ENCODE measurements at regions not wholly inside any gene's neighbourhood (a gene's known extent, or its start where the extent isn't known, plus 50 kb on each side); places are given as distances from the start of the nearest gene placed in this dataset.
"Not testable (repeated sequence)": the region's sequence is repeated elsewhere in the genome, so short reads cannot be mapped to it uniquely, and the experiment has no call there.

GRCh38 chr22:11627798-11628650 is 3900.0 kb upstream of the OR11H1 start:
- no peaks in the 10 kb centered on the region for H3K36me3 Mint-ChIP-seq
- ChIA-PET POLR2A (no interaction called here), CTCF (no interaction called here)
- Histone ChIP-seq H3K27me3 (replicated peaks in 1 of 2; ENCODE audit: control insufficient read depth in 2 of 2, extremely low read depth in 1 of 2, insufficient read depth in 2 of 2, low read length in 1 of 2) (peaks cover 0 to 3% of the 10 kb centered on the region in 2 experiments), H3K9me3 (no peaks in the 10 kb centered on the region), H3K27ac (ENCODE audit: low read length) (no peak overlapping the region), H3K4me3 (ENCODE audit: control insufficient read depth in 1 of 2, extremely low read depth in 1 of 2, low read length in 1 of 2) (peak overlapping the region in 1 of 2 donors; percentile 44), H3K4me1 (ENCODE audit: control insufficient read depth in 1 of 2, extremely low read depth in 1 of 2, insufficient read depth in 2 of 2, low read length in 2 of 2) (no peaks in the 10 kb centered on the region), H3K36me3 (ENCODE audit: control insufficient read depth in 2 of 2, extremely low read depth in 1 of 2, insufficient read depth in 1 of 2, low read length in 1 of 2) (no peaks in the 10 kb centered on the region)
- no peaks in the 10 kb centered on the region for H3K27me3 Mint-ChIP-seq
- H3K4me3 Mint-ChIP-seq = no peak overlapping the region
- H3K4me1 Mint-ChIP-seq = no peaks in the 10 kb centered on the region
- 92% methylated on average over 74 of the region's 74 CpGs for WGBS (ENCODE audit: insufficient coverage)
- DNase-seq (no peak), ATAC-seq (replicated peaks in 1 of 4) (no peak)
- no peak overlapping the region for H3K27ac Mint-ChIP-seq
- H3K9me3 Mint-ChIP-seq = peaks cover 20 to 35% (median 35%) of the 10 kb centered on the region in 3 donors

GRCh38 chr22:11628651-11629511 is 3899.1 kb upstream of the OR11H1 start:
- Histone ChIP-seq H3K36me3 (ENCODE audit: control insufficient read depth in 2 of 2, extremely low read depth in 1 of 2, insufficient read depth in 1 of 2, low read length in 1 of 2) (no peaks in the 10 kb centered on the region), H3K27ac (ENCODE audit: low read length) (no peak overlapping the region), H3K9me3 (no peaks in the 10 kb centered on the region), H3K4me1 (ENCODE audit: control insufficient read depth in 1 of 2, extremely low read depth in 1 of 2, insufficient read depth in 2 of 2, low read length in 2 of 2) (no peaks in the 10 kb centered on the region), H3K4me3 (ENCODE audit: control insufficient read depth in 1 of 2, extremely low read depth in 1 of 2, low read length in 1 of 2) (no peak overlapping the region), H3K27me3 (replicated peaks in 1 of 2; ENCODE audit: control insufficient read depth in 2 of 2, extremely low read depth in 1 of 2, insufficient read depth in 2 of 2, low read length in 1 of 2) (peaks cover 0 to 3% of the 10 kb centered on the region in 2 experiments)
- DNase-seq = no peak
- 89% methylated on average over 102 of the region's 102 CpGs for WGBS (ENCODE audit: insufficient coverage)
- CTCF ChIA-PET = no interaction called here
- H3K36me3 Mint-ChIP-seq = no peaks in the 10 kb centered on the region
- POLR2A ChIA-PET = no interaction called here
- H3K27me3 Mint-ChIP-seq = no peaks in the 10 kb centered on the region
- H3K27ac Mint-ChIP-seq = no peak overlapping the region
- no peak overlapping the region for H3K4me3 Mint-ChIP-seq
- peaks cover 20 to 35% (median 35%) of the 10 kb centered on the region in 3 donors for H3K9me3 Mint-ChIP-seq
- no peaks in the 10 kb centered on the region for H3K4me1 Mint-ChIP-seq
- peak in 1 of 4 experiments; percentile 30 for ATAC-seq (replicated peaks in 1 of 4)

GRCh38 chr22:11629661-11630385 is 3898.2 kb upstream of the OR11H1 start:
- 90% methylated on average over 35 of the region's 35 CpGs for WGBS (ENCODE audit: insufficient coverage)
- Histone ChIP-seq H3K27ac (ENCODE audit: low read length) (no peak overlapping the region), H3K4me3 (ENCODE audit: control insufficient read depth in 1 of 2, extremely low read depth in 1 of 2, low read length in 1 of 2) (peak overlapping the region in 1 of 2 donors; percentile 11), H3K9me3 (no peaks in the 10 kb centered on the region), H3K4me1 (ENCODE audit: control insufficient read depth in 1 of 2, extremely low read depth in 1 of 2, insufficient read depth in 2 of 2, low read length in 2 of 2) (no peaks in the 10 kb centered on the region), H3K36me3 (ENCODE audit: control insufficient read depth in 2 of 2, extremely low read depth in 1 of 2, insufficient read depth in 1 of 2, low read length in 1 of 2) (no peaks in the 10 kb centered on the region), H3K27me3 (replicated peaks in 1 of 2; ENCODE audit: control insufficient read depth in 2 of 2, extremely low read depth in 1 of 2, insufficient read depth in 2 of 2, low read length in 1 of 2) (peaks cover 0 to 3% of the 10 kb centered on the region in 2 experiments)
- Mint-ChIP-seq H3K36me3 (no peaks in the 10 kb centered on the region), H3K27ac (no peak overlapping the region), H3K27me3 (no peaks in the 10 kb centered on the region), H3K9me3 (peaks cover 13 to 29% (median 27%) of the 10 kb centered on the region in 3 donors), H3K4me3 (no peak overlapping the region), H3K4me1 (no peaks in the 10 kb centered on the region)
- CTCF ChIA-PET = no interaction called here
- DNase-seq = peak in 1 of 35 experiments; percentile 15
- POLR2A ChIA-PET = no interaction called here
- ATAC-seq (replicated peaks in 1 of 4) = no peak

- H3K4me3 ChIP-seq (ENCODE audit: control insufficient read depth in 1 of 2, extremely low read depth in 1 of 2, low read length in 1 of 2) = peak overlapping the region in 1 of 2 donors; percentile 5
- CTCF ChIA-PET; ATAC-seq (replicated peaks in 1 of 4); POLR2A ChIA-PET; H3K9me3 ChIP-seq; H3K4me1 Mint-ChIP-seq; H3K4me3 Mint-ChIP-seq; H3K36me3 ChIP-seq (ENCODE audit: control insufficient read depth in 2 of 2, extremely low read depth in 1 of 2, insufficient read depth in 1 of 2, low read length in 1 of 2); H3K36me3 Mint-ChIP-seq; H3K27me3 ChIP-seq (replicated peaks in 1 of 2; ENCODE audit: control insufficient read depth in 2 of 2, extremely low read depth in 1 of 2, insufficient read depth in 2 of 2, low read length in 1 of 2); H3K27me3 Mint-ChIP-seq; H3K27ac ChIP-seq (ENCODE audit: low read length); H3K4me1 ChIP-seq (ENCODE audit: control insufficient read depth in 1 of 2, extremely low read depth in 1 of 2, insufficient read depth in 2 of 2, low read length in 2 of 2); H3K27ac Mint-ChIP-seq: not testable (repeated sequence)
- H3K9me3 Mint-ChIP-seq = peaks cover 11 to 23% (median 21%) of the 10 kb centered on the region in 3 donors
- DNase-seq = peak in 1 of 35 experiments; percentile 48
- WGBS (ENCODE audit: insufficient coverage) = 94% methylated on average over 34 of the region's 34 CpGs
Measured at GRCh38 chr22:11630386-11631084, 3897.5 kb upstream of the OR11H1 start.

All from T-cell (primary cell).